WTC11 (cell line): ENCODE measurements at regions not wholly inside any gene's neighbourhood (a gene's known extent, or its start where the extent isn't known, plus 50 kb on each side); places are given as distances from the start of the nearest gene placed in this dataset.

Experiments used
- ATAC-seq: fragments of 200-7000 bp; cut with Tn5 transposase; 2 replicates; pipeline ENCODE4 v1.10.0; 2021; ENCODE audit warnings: mild to moderate bottlenecking, moderate library complexity
- CTCF ChIA-PET: fragments of 300-600 bp; sonication (Branson Sonifier 250); formaldehyde crosslinking; loops from one replicate; lab custom pipeline; 2021; ENCODE audit warnings: antibody characterized with exemption; lab: Charles Lee
- POLR2A ChIA-PET: fragments of 350-600 bp; sonication (Branson Sonifier 250); formaldehyde crosslinking; loops from one replicate; lab custom pipeline; 2021; ENCODE audit warnings: antibody characterized with exemption; lab: Charles Lee
- DNase-seq: peaks from one replicate; pipeline ENCODE4 v3.0.0; 2021; ENCODE audit warnings: low spot score
- H3K27ac Mint-ChIP-seq: 2 replicates; pipeline ENCODE4 v1.8.0; 2021; ENCODE audit warnings: mixed read lengths
- H3K27me3 Mint-ChIP-seq: 2 replicates; pipeline ENCODE4 v1.8.0; 2021; ENCODE audit warnings: low read depth, mild to moderate bottlenecking, moderate library complexity, mixed read lengths
- H3K36me3 Mint-ChIP-seq: 2 replicates; pipeline ENCODE4 v1.8.0; 2021; ENCODE audit warnings: mixed read lengths
- H3K4me1 Mint-ChIP-seq: 2 replicates; pipeline ENCODE4 v1.8.0; 2022; ENCODE audit warnings: mixed read lengths
- H3K4me3 Mint-ChIP-seq: 2 replicates; pipeline ENCODE4 v1.8.0; 2021; ENCODE audit warnings: mild to moderate bottlenecking, moderate library complexity, mixed read lengths
- H3K9me3 Mint-ChIP-seq: 2 replicates; pipeline ENCODE4 v1.8.0; 2021; ENCODE audit warnings: mixed read lengths
- ATF6 ChIP-seq: sonication (generic); formaldehyde crosslinking; IDR thresholded peaks from 2 replicates; pipeline ENCODE4 v1.8.1; 2023; ENCODE audit warnings: mild to moderate bottlenecking, missing genetic modification reagents
- CREB1 ChIP-seq: sonication (generic); formaldehyde crosslinking; IDR thresholded peaks from 2 replicates; pipeline ENCODE4 v1.8.0; 2023; ENCODE audit warnings: mild to moderate bottlenecking, missing genetic modification reagents
- E2F5 ChIP-seq: sonication (generic); formaldehyde crosslinking; IDR thresholded peaks from 2 replicates; pipeline ENCODE4 v1.8.1; 2022; ENCODE audit warnings: mild to moderate bottlenecking, moderate library complexity, missing genetic modification reagents
- ELF4 ChIP-seq: sonication (generic); formaldehyde crosslinking; IDR thresholded peaks from 2 replicates; pipeline ENCODE4 v1.8.1; 2022; ENCODE audit warnings: low read depth, mild to moderate bottlenecking, moderate library complexity, missing genetic modification reagents
- GABPB1 ChIP-seq: sonication (generic); formaldehyde crosslinking; IDR thresholded peaks from 2 replicates; pipeline ENCODE4 v1.8.1; 2023; ENCODE audit warnings: mild to moderate bottlenecking, missing genetic modification reagents
- JAZF1 ChIP-seq: fragments of 250-450 bp; sonication (Bioruptor Pico); IDR thresholded peaks from 2 replicates; pipeline ENCODE4 v1.9.0; 2021; ENCODE audit warnings: moderate library complexity, mild to moderate bottlenecking, inconsistent platforms
- JUN ChIP-seq: sonication (generic); formaldehyde crosslinking; IDR thresholded peaks from 2 replicates; pipeline ENCODE4 v1.8.0; 2023; ENCODE audit warnings: mild to moderate bottlenecking, missing genetic modification reagents
- MLX ChIP-seq: sonication (generic); formaldehyde crosslinking; IDR thresholded peaks from 2 replicates; pipeline ENCODE4 v1.8.1; 2023; ENCODE audit warnings: mild to moderate bottlenecking, missing genetic modification reagents, moderate library complexity
- NFYB ChIP-seq: sonication (generic); formaldehyde crosslinking; conservative IDR thresholded peaks from 2 replicates; pipeline ENCODE4 v1.8.0; 2022; ENCODE audit warnings: low read depth, missing genetic modification reagents
- OVOL2 ChIP-seq: fragments of 250-450 bp; sonication (Bioruptor Pico); IDR thresholded peaks from 2 replicates; pipeline ENCODE4 v1.9.0; 2021; ENCODE audit warnings: mild to moderate bottlenecking, borderline replicate concordance
- SMAD4 ChIP-seq: sonication (generic); formaldehyde crosslinking; IDR thresholded peaks from 2 replicates; pipeline ENCODE4 v1.8.0; 2022; ENCODE audit warnings: mild to moderate bottlenecking, missing genetic modification reagents
- SP1 ChIP-seq: sonication (generic); formaldehyde crosslinking; conservative IDR thresholded peaks from 2 replicates; pipeline ENCODE4 v1.8.1; 2022; ENCODE audit warnings: missing genetic modification reagents
- TCF7 ChIP-seq: sonication (generic); formaldehyde crosslinking; IDR thresholded peaks from 2 replicates; pipeline ENCODE4 v1.8.0; 2022; ENCODE audit warnings: mild to moderate bottlenecking, low read depth, missing genetic modification reagents, moderate library complexity
- TEAD4 ChIP-seq: sonication (generic); formaldehyde crosslinking; IDR thresholded peaks from 2 replicates; pipeline ENCODE4 v1.8.0; 2022; ENCODE audit warnings: mild to moderate bottlenecking, missing genetic modification reagents
- TP53 ChIP-seq: sonication (generic); formaldehyde crosslinking; IDR thresholded peaks from 2 replicates; pipeline ENCODE4 v1.8.1; 2023; ENCODE audit warnings: mild to moderate bottlenecking, missing genetic modification reagents
- ZMAT4 ChIP-seq: fragments of 250-450 bp; sonication (Bioruptor Pico); IDR thresholded peaks from 2 replicates; pipeline ENCODE4 v1.9.0; 2021; ENCODE audit warnings: mild to moderate bottlenecking
- ZNF138 ChIP-seq: sonication (generic); formaldehyde crosslinking; conservative IDR thresholded peaks from 2 replicates; pipeline ENCODE4 v1.8.1; 2022; ENCODE audit warnings: mild to moderate bottlenecking, moderate library complexity, missing genetic modification reagents
- ZNF396 ChIP-seq: fragments of 250-450 bp; sonication (Bioruptor Pico); IDR thresholded peaks from 2 replicates; pipeline ENCODE4 v1.8.0; 2021; ENCODE audit warnings: mild to moderate bottlenecking, moderate library complexity, borderline replicate concordance
- ZNF512 ChIP-seq: sonication (generic); formaldehyde crosslinking; IDR thresholded peaks from 2 replicates; pipeline ENCODE4 v1.8.1; 2022; ENCODE audit warnings: missing genetic modification reagents, borderline replicate concordance
- TF ChIP-seq, protein P1 (sequence below): fragments of 250-450 bp; sonication (Bioruptor Pico); IDR thresholded peaks from 2 replicates; pipeline ENCODE4 v1.9.0; 2021; ENCODE audit warnings: mild to moderate bottlenecking, borderline replicate concordance
- TF ChIP-seq, protein P2 (sequence below): sonication (generic); formaldehyde crosslinking; conservative IDR thresholded peaks from 2 replicates; pipeline ENCODE4 v1.8.1; 2022; ENCODE audit warnings: mild to moderate bottlenecking, missing genetic modification reagents
- TF ChIP-seq, protein P3 (sequence below): sonication (generic); formaldehyde crosslinking; IDR thresholded peaks from 2 replicates; pipeline ENCODE4 v1.8.0; 2022; ENCODE audit warnings: mild to moderate bottlenecking, missing genetic modification reagents
- TF ChIP-seq, protein P4 (sequence below): sonication (generic); formaldehyde crosslinking; IDR thresholded peaks from 2 replicates; pipeline ENCODE4 v1.8.0; 2022; ENCODE audit warnings: mild to moderate bottlenecking, missing genetic modification reagents

GRCh38 chr14:42229976-42230375, 623.3 kb downstream of the LRFN5 start:
- POLR2A ChIA-PET = no interaction called here
- Mint-ChIP-seq H3K9me3 (peaks cover 32% of the 10 kb centered on the region), H3K4me1 (peaks cover 11% of the 10 kb centered on the region), H3K36me3 (peaks cover 8% of the 10 kb centered on the region; the same call in 1 of the 2 replicates), H3K27ac (no peak overlapping the region), H3K27me3 (no peaks in the 10 kb centered on the region), H3K4me3 (no peak overlapping the region)
- DNase-seq = no peak
- ATAC-seq = no peak
- CTCF ChIA-PET = no interaction called here
- TF ChIP-seq, protein P1, sequence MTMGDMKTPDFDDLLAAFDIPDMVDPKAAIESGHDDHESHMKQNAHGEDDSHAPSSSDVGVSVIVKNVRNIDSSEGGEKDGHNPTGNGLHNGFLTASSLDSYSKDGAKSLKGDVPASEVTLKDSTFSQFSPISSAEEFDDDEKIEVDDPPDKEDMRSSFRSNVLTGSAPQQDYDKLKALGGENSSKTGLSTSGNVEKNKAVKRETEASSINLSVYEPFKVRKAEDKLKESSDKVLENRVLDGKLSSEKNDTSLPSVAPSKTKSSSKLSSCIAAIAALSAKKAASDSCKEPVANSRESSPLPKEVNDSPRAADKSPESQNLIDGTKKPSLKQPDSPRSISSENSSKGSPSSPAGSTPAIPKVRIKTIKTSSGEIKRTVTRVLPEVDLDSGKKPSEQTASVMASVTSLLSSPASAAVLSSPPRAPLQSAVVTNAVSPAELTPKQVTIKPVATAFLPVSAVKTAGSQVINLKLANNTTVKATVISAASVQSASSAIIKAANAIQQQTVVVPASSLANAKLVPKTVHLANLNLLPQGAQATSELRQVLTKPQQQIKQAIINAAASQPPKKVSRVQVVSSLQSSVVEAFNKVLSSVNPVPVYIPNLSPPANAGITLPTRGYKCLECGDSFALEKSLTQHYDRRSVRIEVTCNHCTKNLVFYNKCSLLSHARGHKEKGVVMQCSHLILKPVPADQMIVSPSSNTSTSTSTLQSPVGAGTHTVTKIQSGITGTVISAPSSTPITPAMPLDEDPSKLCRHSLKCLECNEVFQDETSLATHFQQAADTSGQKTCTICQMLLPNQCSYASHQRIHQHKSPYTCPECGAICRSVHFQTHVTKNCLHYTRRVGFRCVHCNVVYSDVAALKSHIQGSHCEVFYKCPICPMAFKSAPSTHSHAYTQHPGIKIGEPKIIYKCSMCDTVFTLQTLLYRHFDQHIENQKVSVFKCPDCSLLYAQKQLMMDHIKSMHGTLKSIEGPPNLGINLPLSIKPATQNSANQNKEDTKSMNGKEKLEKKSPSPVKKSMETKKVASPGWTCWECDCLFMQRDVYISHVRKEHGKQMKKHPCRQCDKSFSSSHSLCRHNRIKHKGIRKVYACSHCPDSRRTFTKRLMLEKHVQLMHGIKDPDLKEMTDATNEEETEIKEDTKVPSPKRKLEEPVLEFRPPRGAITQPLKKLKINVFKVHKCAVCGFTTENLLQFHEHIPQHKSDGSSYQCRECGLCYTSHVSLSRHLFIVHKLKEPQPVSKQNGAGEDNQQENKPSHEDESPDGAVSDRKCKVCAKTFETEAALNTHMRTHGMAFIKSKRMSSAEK (CRISPR knock-in tag) = no peak
- TF ChIP-seq TP53 (CRISPR knock-in tag) (no peak), ZNF138 (CRISPR knock-in tag) (no peak), ELF4 (CRISPR knock-in tag) (no peak), ZNF396 (CRISPR knock-in tag) (no peak), GABPB1 (CRISPR knock-in tag) (no peak), TCF7 (no peak), OVOL2 (no peak), SMAD4 (CRISPR knock-in tag) (no peak), ATF6 (CRISPR knock-in tag) (no peak), JAZF1 (CRISPR knock-in tag) (no peak), ZMAT4 (no peak), TEAD4 (CRISPR knock-in tag) (no peak)
- TF ChIP-seq, protein P2, sequence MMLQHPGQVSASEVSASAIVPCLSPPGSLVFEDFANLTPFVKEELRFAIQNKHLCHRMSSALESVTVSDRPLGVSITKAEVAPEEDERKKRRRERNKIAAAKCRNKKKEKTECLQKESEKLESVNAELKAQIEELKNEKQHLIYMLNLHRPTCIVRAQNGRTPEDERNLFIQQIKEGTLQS (CRISPR knock-in tag) = no peak
- TF ChIP-seq, protein P3, sequence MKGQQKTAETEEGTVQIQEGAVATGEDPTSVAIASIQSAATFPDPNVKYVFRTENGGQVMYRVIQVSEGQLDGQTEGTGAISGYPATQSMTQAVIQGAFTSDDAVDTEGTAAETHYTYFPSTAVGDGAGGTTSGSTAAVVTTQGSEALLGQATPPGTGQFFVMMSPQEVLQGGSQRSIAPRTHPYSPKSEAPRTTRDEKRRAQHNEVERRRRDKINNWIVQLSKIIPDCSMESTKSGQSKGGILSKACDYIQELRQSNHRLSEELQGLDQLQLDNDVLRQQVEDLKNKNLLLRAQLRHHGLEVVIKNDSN (CRISPR knock-in tag) = no peak
- TF ChIP-seq, protein P4, sequence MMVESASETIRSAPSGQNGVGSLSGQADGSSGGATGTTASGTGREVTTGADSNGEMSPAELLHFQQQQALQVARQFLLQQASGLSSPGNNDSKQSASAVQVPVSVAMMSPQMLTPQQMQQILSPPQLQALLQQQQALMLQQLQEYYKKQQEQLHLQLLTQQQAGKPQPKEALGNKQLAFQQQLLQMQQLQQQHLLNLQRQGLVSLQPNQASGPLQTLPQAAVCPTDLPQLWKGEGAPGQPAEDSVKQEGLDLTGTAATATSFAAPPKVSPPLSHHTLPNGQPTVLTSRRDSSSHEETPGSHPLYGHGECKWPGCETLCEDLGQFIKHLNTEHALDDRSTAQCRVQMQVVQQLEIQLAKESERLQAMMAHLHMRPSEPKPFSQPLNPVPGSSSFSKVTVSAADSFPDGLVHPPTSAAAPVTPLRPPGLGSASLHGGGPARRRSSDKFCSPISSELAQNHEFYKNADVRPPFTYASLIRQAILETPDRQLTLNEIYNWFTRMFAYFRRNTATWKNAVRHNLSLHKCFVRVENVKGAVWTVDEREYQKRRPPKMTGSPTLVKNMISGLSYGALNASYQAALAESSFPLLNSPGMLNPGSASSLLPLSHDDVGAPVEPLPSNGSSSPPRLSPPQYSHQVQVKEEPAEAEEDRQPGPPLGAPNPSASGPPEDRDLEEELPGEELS (CRISPR knock-in tag) = no peak

GRCh38 chr14:42229294-42229693, 622.6 kb downstream of the LRFN5 start:
- Mint-ChIP-seq H3K27ac (no peak overlapping the region), H3K36me3 (peaks cover 8% of the 10 kb centered on the region; the same call in 1 of the 2 replicates), H3K4me3 (no peak overlapping the region), H3K9me3 (peaks cover 27% of the 10 kb centered on the region), H3K4me1 (peaks cover 11% of the 10 kb centered on the region), H3K27me3 (no peaks in the 10 kb centered on the region)
- DNase-seq (no peak), ATAC-seq (no peak)
- POLR2A ChIA-PET = no interaction called here
- CTCF ChIA-PET = no interaction called here
- TF ChIP-seq TEAD4 (CRISPR knock-in tag) (no peak), NFYB (CRISPR knock-in tag) (no peak), ZNF512 (CRISPR knock-in tag) (no peak), E2F5 (CRISPR knock-in tag) (no peak), MLX (no peak), CREB1 (no peak), JUN (no peak), SP1 (CRISPR knock-in tag) (no peak)
- TF ChIP-seq, protein P3 (CRISPR knock-in tag) = no peak
